HG03457 (cell line): ENCODE measurements at regions not wholly inside any gene's neighbourhood (a gene's known extent, or its start where the extent isn't known, plus 50 kb on each side); places are given as distances from the start of the nearest gene placed in this dataset.
"Not testable (repeated sequence)": the region's sequence is repeated elsewhere in the genome, so short reads cannot be mapped to it uniquely, and the experiment has no call there.

Source experiments
- ATAC-seq: cut with Tn5 transposase; IDR thresholded peaks from one replicate; pipeline ENCODE4 v1.9.1; 2021; ENCODE audit warnings: moderate number of reproducible peaks; ENCODE audit not compliant: unreplicated experiment

DNA sequence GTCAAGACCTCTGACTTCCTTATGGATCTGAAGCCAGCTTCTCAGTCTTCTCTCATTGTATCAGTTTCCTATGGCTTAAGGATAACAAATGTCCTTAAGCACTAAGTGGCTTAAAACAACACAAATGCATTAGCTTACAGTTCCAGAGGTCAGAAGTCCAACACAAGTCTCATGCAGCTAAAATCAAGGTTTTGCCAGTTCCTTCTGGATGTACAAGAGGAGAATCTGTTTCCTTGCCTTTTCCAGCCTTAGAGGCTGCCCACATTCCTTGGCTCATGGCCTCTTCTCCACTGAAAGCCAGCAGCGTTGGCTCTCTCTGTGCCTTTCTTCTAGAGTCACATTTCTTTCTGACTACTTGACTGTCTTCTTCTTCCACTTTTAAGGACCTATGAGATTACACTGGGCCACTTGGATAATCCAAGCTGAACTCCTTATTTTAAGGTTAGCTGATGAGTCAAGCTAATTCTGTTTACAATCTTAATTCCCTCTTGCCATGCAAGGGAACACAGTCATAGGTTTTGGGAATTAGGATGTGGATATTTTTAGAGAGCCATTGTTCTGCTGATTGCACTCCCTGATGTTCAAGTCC lies 179.0 kb downstream of the BCAS1 start:
- ATAC-seq: no peak

- no peak for ATAC-seq
Measured at GRCh38 chr20:53890443-53891305, 179.7 kb downstream of the BCAS1 start.

DNA sequence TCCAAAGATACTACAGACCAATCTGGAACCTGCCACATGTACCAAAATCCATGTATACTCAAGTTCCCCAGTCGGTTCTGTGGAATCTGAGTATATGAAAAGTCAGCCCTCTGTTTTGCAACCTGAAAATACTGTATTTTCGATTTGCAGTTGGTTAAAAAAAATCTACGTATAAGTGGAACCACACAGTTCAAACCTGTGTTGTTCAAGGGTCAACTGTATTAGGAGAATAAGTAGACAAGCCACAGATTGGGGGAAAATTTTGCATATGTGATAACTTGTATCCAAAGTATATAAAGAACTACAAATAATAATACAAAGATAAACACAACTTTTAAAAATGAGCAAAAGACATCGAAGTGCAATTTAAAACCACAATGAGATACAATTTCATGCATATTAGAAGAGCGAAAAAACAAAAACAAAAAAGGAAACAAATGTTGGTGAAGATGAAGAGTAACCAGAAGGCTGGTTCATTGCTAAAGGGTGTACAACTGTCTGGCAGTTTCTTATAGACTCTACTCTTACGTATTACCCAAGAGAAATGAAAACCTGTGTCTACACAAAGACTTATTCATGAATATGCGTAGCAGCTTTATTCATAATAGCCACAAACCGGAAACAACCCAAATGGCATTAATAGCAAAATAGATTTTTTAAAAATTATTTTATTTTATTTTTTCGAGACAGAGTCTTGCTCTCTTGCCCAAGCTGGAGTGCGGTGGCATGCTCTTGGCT lies 180.8 kb downstream of the BCAS1 start:
- no peak for ATAC-seq

DNA sequence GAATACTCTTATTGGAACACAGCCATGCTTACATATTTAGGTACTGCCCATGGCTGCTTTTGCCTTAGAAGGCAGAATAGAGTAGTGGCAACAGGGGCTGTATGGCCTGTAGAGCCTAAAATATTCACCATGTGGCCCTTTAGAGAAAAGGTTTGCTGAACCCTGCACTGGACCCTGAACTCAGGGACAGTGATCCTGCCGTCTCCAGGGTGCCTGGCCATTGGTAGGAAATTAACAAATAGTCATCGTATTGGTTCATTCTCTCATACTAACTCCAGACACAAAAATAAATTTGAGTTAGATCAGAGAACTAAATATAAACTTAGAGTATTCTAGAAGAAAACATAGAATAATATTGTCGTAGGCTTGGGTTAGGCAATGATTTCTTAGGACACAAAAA lies 181.4 kb downstream of the BCAS1 start:
- ATAC-seq: no peak

- ATAC-seq: no peak
Measured at GRCh38 chr20:53888510-53888909, 181.9 kb downstream of the BCAS1 start.

DNA sequence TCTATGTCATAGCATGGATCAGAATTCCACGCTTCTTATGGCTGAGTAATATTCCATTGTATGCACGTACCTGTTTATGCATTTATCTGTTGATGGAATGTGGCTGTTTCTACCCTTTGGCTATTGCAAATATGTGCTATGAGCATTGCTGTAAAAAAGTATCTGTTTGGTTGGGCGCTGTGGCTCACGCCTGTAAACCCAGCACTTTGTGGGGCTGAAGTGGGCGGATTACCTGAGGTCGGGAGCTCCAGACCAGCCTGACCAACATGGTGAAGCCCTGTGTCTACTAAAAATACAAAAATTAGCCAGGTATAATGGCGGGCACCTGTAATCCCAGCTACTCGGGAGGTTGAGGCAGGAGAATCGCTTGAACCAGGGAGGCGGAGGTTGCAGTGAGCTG lies 182.4 kb downstream of the BCAS1 start:
- ATAC-seq: no peak

GRCh38 chr20:53884859-53885541 lies 185.4 kb downstream of the BCAS1 start:
- ATAC-seq: no peak

- ATAC-seq: no peak
Measured at GRCh38 chr20:53883098-53883911, 187.1 kb downstream of the BCAS1 start.

GRCh38 chr20:53882438-53882986 lies 187.9 kb downstream of the BCAS1 start:
- ATAC-seq: not testable (repeated sequence)

GRCh38 chr20:53881362-53881761 lies 189.0 kb downstream of the BCAS1 start:
- ATAC-seq: no peak

GRCh38 chr20:53880108-53880641 lies 190.2 kb downstream of the BCAS1 start:
- no peak for ATAC-seq

GRCh38 chr20:53879048-53879684 lies 191.2 kb downstream of the BCAS1 start:
- ATAC-seq: no peak

- no peak for ATAC-seq
Measured at GRCh38 chr20:53878262-53879047, 191.9 kb downstream of the BCAS1 start.

DNA sequence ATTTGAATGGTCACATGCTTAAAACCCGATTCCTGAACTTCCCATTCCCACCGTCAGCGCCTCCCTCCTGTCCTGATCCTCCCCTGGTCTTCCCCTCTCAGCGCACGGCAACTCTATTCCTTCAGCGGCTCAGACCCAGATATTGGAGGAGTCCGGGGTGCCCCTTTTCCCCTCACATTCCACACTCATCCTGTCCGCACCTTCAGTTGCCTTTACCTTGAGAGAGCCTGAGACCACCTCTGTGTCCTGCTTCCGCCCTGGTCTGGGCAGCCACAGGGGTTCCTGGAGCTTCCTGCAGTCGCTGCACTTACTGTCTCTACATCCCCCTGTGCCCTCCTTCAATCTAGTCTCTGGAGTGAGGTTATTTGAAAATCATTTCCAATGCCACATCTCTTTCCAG lies 193.4 kb downstream of the BCAS1 start:
- no peak for ATAC-seq

GRCh38 chr20:53876470-53876869 lies 193.9 kb downstream of the BCAS1 start:
- no peak for ATAC-seq

GRCh38 chr20:53875452-53875851 lies 194.9 kb downstream of the BCAS1 start:
- no peak for ATAC-seq

GRCh38 chr20:53874706-53875105 lies 195.7 kb downstream of the BCAS1 start:
- ATAC-seq: no peak

GRCh38 chr20:53874104-53874503 lies 196.3 kb downstream of the BCAS1 start:
- no peak for ATAC-seq

GRCh38 chr20:53873230-53873604 lies 197.2 kb downstream of the BCAS1 start:
- no peak for ATAC-seq
